ENCODE measurements at regions not wholly inside any gene's neighbourhood (a gene's known extent, or its start where the extent isn't known, plus 50 kb on each side); places are given as distances from the start of the nearest gene placed in this dataset.
"Not testable (repeated sequence)": the region's sequence is repeated elsewhere in the genome, so short reads cannot be mapped to it uniquely, and the experiment has no call there.

DNA sequence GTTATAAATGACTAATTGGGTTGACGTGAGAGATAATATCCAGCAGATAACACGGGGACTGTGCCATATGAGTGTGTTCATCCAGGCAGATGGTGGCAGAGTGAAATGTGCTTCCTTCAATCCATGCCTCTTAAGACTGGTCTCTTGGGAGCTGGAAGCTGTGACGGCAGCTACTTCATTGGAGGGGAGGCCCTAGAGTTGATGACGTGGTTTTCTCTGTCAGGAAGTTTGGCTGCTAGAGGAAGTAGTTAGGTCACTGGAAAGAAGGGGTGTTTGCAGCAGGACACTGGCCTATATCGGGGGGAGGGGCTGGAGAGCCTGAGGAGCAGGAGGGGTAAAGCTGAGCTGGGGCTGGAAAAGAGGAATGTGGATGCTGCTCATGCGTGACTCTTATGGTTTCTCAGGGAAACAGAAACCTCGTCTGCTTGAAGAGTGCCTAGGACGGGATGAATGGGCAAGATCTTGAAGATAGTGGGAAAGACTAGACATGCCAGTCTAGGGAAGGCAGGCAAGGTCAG, 3051.6 kb downstream of the RPIA start:
- TF ChIP-seq, protein P1, sequence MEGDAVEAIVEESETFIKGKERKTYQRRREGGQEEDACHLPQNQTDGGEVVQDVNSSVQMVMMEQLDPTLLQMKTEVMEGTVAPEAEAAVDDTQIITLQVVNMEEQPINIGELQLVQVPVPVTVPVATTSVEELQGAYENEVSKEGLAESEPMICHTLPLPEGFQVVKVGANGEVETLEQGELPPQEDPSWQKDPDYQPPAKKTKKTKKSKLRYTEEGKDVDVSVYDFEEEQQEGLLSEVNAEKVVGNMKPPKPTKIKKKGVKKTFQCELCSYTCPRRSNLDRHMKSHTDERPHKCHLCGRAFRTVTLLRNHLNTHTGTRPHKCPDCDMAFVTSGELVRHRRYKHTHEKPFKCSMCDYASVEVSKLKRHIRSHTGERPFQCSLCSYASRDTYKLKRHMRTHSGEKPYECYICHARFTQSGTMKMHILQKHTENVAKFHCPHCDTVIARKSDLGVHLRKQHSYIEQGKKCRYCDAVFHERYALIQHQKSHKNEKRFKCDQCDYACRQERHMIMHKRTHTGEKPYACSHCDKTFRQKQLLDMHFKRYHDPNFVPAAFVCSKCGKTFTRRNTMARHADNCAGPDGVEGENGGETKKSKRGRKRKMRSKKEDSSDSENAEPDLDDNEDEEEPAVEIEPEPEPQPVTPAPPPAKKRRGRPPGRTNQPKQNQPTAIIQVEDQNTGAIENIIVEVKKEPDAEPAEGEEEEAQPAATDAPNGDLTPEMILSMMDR (IDR thresholded peaks at IDR 0.05): not testable (repeated sequence)
- TF ChIP-seq, protein P2, sequence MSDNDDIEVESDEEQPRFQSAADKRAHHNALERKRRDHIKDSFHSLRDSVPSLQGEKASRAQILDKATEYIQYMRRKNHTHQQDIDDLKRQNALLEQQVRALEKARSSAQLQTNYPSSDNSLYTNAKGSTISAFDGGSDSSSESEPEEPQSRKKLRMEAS (IDR thresholded peaks at IDR 0.05; ENCODE audit: low read depth): not testable (repeated sequence)
- not testable (repeated sequence) for TF ChIP-seq JUND (IDR thresholded peaks at IDR 0.05); EP300 (IDR thresholded peaks at IDR 0.05; ENCODE audit: borderline replicate concordance in 1 of 2, low read depth in 1 of 2, low read length in 1 of 2); RCOR1 (IDR thresholded peaks at IDR 0.05; ENCODE audit: low read length); MXI1 (IDR thresholded peaks at IDR 0.05; ENCODE audit: low read depth, low read length); CHD2 (IDR thresholded peaks at IDR 0.05; ENCODE audit: low read length, partially characterized antibody); EZH2phosphoT487 (IDR thresholded peaks at IDR 0.05; ENCODE audit: borderline replicate concordance, low read depth); NFIC (IDR thresholded peaks at IDR 0.05; ENCODE audit: borderline replicate concordance); RAD21 (IDR thresholded peaks at IDR 0.05; ENCODE audit: low read length); POLR2AphosphoS5 (IDR thresholded peaks at IDR 0.05; ENCODE audit: low read depth, low read length)
- TF ChIP-seq, protein P3, sequence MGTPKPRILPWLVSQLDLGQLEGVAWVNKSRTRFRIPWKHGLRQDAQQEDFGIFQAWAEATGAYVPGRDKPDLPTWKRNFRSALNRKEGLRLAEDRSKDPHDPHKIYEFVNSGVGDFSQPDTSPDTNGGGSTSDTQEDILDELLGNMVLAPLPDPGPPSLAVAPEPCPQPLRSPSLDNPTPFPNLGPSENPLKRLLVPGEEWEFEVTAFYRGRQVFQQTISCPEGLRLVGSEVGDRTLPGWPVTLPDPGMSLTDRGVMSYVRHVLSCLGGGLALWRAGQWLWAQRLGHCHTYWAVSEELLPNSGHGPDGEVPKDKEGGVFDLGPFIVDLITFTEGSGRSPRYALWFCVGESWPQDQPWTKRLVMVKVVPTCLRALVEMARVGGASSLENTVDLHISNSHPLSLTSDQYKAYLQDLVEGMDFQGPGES (IDR thresholded peaks at IDR 0.05; ENCODE audit: low read depth, low read length): not testable (repeated sequence)

All from SK-N-SH (cell line).